ENCODE measurements at regions not wholly inside any gene's neighbourhood (a gene's known extent, or its start where the extent isn't known, plus 50 kb on each side); places are given as distances from the start of the nearest gene placed in this dataset.

DNA sequence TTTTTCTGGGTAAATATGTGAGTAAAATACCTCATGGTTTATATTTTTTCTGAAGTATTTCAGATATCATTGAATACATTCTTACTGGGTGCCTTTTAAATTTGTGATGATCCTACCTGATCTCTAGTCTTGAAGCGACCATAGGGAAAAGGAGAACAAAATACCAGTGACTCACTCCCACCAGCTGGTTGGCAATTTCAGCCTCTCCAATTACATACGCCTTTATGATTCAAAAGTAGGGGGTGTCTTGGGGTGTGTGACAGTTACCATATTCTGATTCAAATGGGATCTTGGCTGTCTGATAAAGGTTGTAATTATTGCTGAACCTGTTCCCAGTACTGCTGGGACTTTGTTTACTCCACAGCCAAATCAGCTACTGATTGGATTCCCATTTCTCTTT lies 175.9 kb upstream of the NXPH2 start:
- TF ChIP-seq, protein P1, sequence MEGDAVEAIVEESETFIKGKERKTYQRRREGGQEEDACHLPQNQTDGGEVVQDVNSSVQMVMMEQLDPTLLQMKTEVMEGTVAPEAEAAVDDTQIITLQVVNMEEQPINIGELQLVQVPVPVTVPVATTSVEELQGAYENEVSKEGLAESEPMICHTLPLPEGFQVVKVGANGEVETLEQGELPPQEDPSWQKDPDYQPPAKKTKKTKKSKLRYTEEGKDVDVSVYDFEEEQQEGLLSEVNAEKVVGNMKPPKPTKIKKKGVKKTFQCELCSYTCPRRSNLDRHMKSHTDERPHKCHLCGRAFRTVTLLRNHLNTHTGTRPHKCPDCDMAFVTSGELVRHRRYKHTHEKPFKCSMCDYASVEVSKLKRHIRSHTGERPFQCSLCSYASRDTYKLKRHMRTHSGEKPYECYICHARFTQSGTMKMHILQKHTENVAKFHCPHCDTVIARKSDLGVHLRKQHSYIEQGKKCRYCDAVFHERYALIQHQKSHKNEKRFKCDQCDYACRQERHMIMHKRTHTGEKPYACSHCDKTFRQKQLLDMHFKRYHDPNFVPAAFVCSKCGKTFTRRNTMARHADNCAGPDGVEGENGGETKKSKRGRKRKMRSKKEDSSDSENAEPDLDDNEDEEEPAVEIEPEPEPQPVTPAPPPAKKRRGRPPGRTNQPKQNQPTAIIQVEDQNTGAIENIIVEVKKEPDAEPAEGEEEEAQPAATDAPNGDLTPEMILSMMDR (IDR thresholded peaks at IDR 0.05), result no peak
- TF ChIP-seq POLR2A (IDR thresholded peaks at IDR 0.05) (no peak), POLR2AphosphoS5 (IDR thresholded peaks at IDR 0.05; ENCODE audit: insufficient read depth in 1 of 2, low read depth in 1 of 2) (no peak)

Data from vagina (tissue), 2 donors.